ENCODE measurements at regions not wholly inside any gene's neighbourhood (a gene's known extent, or its start where the extent isn't known, plus 50 kb on each side); places are given as distances from the start of the nearest gene placed in this dataset.
"Not testable (repeated sequence)": the region's sequence is repeated elsewhere in the genome, so short reads cannot be mapped to it uniquely, and the experiment has no call there.

- WGBS: 31% methylated on average over 1 of the region's 1 CpG
Observed at GRCh38 chr2:176926453-176926852, 286.1 kb upstream of the HNRNPA3 start.

GRCh38 chr2:176929387-176929786 lies 283.2 kb upstream of the HNRNPA3 start:
- H3K27ac ChIP-seq (ENCODE audit: low read depth in 1 of 2, low read length in 2 of 2); DNase-seq (ENCODE audit: low spot score); H3K36me3 ChIP-seq (ENCODE audit: control insufficient read depth in 4 of 4, insufficient read depth in 3 of 4, low read depth in 1 of 4, low read length in 3 of 4); H3K9me3 ChIP-seq (ENCODE audit: control insufficient read depth in 4 of 4, low read length in 3 of 4); H3K9ac ChIP-seq (ENCODE audit: low read depth in 1 of 2, low read length in 2 of 2); H3K27me3 ChIP-seq (ENCODE audit: control insufficient read depth in 4 of 4, insufficient read depth in 4 of 4, low read length in 3 of 4); H3K4me3 ChIP-seq (ENCODE audit: low read depth in 1 of 3, low read length in 3 of 3); H3K4me1 ChIP-seq (ENCODE audit: control insufficient read depth in 4 of 4, insufficient read depth in 4 of 4, low read length in 3 of 4): not testable (repeated sequence)
- 49% methylated on average over 2 of the region's 2 CpGs for WGBS

More at GRCh38 chr2:176926453-176926852, 286.1 kb upstream of the HNRNPA3 start:
- no peak for DNase-seq (ENCODE audit: low spot score)
- no peak overlapping the region for H3K4me3 ChIP-seq (ENCODE audit: low read depth in 1 of 3, low read length in 3 of 3)
- TF ChIP-seq FOXA1 (IDR thresholded peaks at IDR 0.05) (no peak), HNF4A (conservative IDR thresholded peaks at IDR 0.05) (no peak), RXRA (IDR thresholded peaks at IDR 0.05) (no peak), ZBTB33 (IDR thresholded peaks at IDR 0.05) (no peak), JUND (IDR thresholded peaks at IDR 0.05) (no peak), EGR1 (IDR thresholded peaks at IDR 0.05; ENCODE audit: low read depth in 2 of 2) (no peak), YY1 (IDR thresholded peaks at IDR 0.05) (no peak), RAD21 (IDR thresholded peaks at IDR 0.05) (no peak), ATF3 (IDR thresholded peaks at IDR 0.05) (no peak), FOXA2 (IDR thresholded peaks at IDR 0.05) (no peak), TAF1 (conservative IDR thresholded peaks at IDR 0.05) (no peak), MAX (IDR thresholded peaks at IDR 0.05) (no peak), HNF4G (IDR thresholded peaks at IDR 0.05) (no peak), CTCF (IDR thresholded peaks at IDR 0.05; ENCODE audit: low read depth, low read length, missing input control) (no peak), SP1 (IDR thresholded peaks at IDR 0.05) (no peak), REST (IDR thresholded peaks at IDR 0.05) (no peak), GABPA (IDR thresholded peaks at IDR 0.05 in 1 of 2, conservative IDR thresholded peaks at IDR 0.05 in 1 of 2) (no peak), NR2F2 (IDR thresholded peaks at IDR 0.05) (no peak)
- no peak overlapping the region for H3K27ac ChIP-seq (ENCODE audit: low read depth in 1 of 2, low read length in 2 of 2)
- H3K9ac ChIP-seq (ENCODE audit: low read depth in 1 of 2, low read length in 2 of 2): no peak overlapping the region
- H3K27me3 ChIP-seq (ENCODE audit: control insufficient read depth in 4 of 4, insufficient read depth in 4 of 4, low read length in 3 of 4): no peaks in the 10 kb centered on the region
- H3K36me3 ChIP-seq (ENCODE audit: control insufficient read depth in 4 of 4, insufficient read depth in 3 of 4, low read depth in 1 of 4, low read length in 3 of 4): no peaks in the 10 kb centered on the region
- no peaks in the 10 kb centered on the region for H3K4me1 ChIP-seq (ENCODE audit: control insufficient read depth in 4 of 4, insufficient read depth in 4 of 4, low read length in 3 of 4)
- no peaks in the 10 kb centered on the region for H3K9me3 ChIP-seq (ENCODE audit: control insufficient read depth in 4 of 4, low read length in 3 of 4)
